HG03571 (cell line): ENCODE measurements at regions not wholly inside any gene's neighbourhood (a gene's known extent, or its start where the extent isn't known, plus 50 kb on each side); places are given as distances from the start of the nearest gene placed in this dataset.
A peak's percentile ranks its signal among the peaks of the same experiment; 100 is the strongest.

Experiments used
- ATAC-seq: cut with Tn5 transposase; IDR thresholded peaks from one replicate; pipeline ENCODE4 v1.9.1; 2021; ENCODE audit not compliant: unreplicated experiment

GRCh38 chr9:87236546-87236945 is 261.1 kb upstream of the DAPK1 start:
- ATAC-seq, result no peak

GRCh38 chr9:87237336-87237735 is 260.3 kb upstream of the DAPK1 start:
- no peak for ATAC-seq

GRCh38 chr9:87238545-87238944 is 259.1 kb upstream of the DAPK1 start:
- no peak for ATAC-seq

- no peak for ATAC-seq
Measured at GRCh38 chr9:87239312-87239711, 258.4 kb upstream of the DAPK1 start.

GRCh38 chr9:87243602-87244001 is 254.1 kb upstream of the DAPK1 start:
- ATAC-seq, result no peak

- ATAC-seq, result no peak
Measured at GRCh38 chr9:87245271-87245670, 252.4 kb upstream of the DAPK1 start.

GRCh38 chr9:87247097-87247496 is 250.6 kb upstream of the DAPK1 start:
- ATAC-seq, result no peak

GRCh38 chr9:87249029-87249428 is 248.6 kb upstream of the DAPK1 start:
- ATAC-seq, result no peak

- ATAC-seq, result no peak
Measured at GRCh38 chr9:87250205-87250604, 247.5 kb upstream of the DAPK1 start.

- no peak for ATAC-seq
Measured at GRCh38 chr9:87255431-87256155, 242.1 kb upstream of the DAPK1 start.

GRCh38 chr9:87256973-87257372 is 240.7 kb upstream of the DAPK1 start:
- ATAC-seq, result no peak

GRCh38 chr9:87259543-87260518 is 237.8 kb upstream of the DAPK1 start:
- ATAC-seq, result peak; percentile 55

- ATAC-seq, result no peak
Measured at GRCh38 chr9:87263291-87263690, 234.4 kb upstream of the DAPK1 start.

GRCh38 chr9:87266697-87267096 is 231.0 kb upstream of the DAPK1 start:
- ATAC-seq, result no peak

GRCh38 chr9:87267251-87268070 is 230.2 kb upstream of the DAPK1 start:
- no peak for ATAC-seq

GRCh38 chr9:87269296-87270176 is 228.1 kb upstream of the DAPK1 start:
- no peak for ATAC-seq

GRCh38 chr9:87270221-87270847 is 227.3 kb upstream of the DAPK1 start:
- no peak for ATAC-seq

GRCh38 chr9:87270848-87271234 is 226.8 kb upstream of the DAPK1 start:
- no peak for ATAC-seq

GRCh38 chr9:87271696-87272477 is 225.8 kb upstream of the DAPK1 start:
- ATAC-seq, result no peak
